H1 (cell line): ENCODE measurements at regions not wholly inside any gene's neighbourhood (a gene's known extent, or its start where the extent isn't known, plus 50 kb on each side); places are given as distances from the start of the nearest gene placed in this dataset.

Experiments used
- BACH1 ChIP-seq: IDR thresholded peaks from 2 replicates; pipeline ENCODE4 v1.6.1; 2012; ENCODE audit warnings: low read length, improper control_type of control experiment
- TF ChIP-seq, protein P1 (sequence below): IDR thresholded peaks from 2 replicates; pipeline ENCODE4 v1.6.1; 2012; ENCODE audit warnings: low read length, inconsistent platforms
- TF ChIP-seq, protein P2 (sequence below): IDR thresholded peaks from 2 replicates; pipeline ENCODE4 v1.6.1; 2012; ENCODE audit warnings: inconsistent platforms

- TF ChIP-seq, protein P1, sequence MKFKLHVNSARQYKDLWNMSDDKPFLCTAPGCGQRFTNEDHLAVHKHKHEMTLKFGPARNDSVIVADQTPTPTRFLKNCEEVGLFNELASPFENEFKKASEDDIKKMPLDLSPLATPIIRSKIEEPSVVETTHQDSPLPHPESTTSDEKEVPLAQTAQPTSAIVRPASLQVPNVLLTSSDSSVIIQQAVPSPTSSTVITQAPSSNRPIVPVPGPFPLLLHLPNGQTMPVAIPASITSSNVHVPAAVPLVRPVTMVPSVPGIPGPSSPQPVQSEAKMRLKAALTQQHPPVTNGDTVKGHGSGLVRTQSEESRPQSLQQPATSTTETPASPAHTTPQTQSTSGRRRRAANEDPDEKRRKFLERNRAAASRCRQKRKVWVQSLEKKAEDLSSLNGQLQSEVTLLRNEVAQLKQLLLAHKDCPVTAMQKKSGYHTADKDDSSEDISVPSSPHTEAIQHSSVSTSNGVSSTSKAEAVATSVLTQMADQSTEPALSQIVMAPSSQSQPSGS: no peak
- TF ChIP-seq BACH1: no peak
- TF ChIP-seq, protein P2, sequence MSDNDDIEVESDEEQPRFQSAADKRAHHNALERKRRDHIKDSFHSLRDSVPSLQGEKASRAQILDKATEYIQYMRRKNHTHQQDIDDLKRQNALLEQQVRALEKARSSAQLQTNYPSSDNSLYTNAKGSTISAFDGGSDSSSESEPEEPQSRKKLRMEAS: no peak
These were observed 503.0 kb upstream of the AGA start (continued) for GRCh38 chr4:177945268-177945667.
